ENCODE measurements at regions not wholly inside any gene's neighbourhood (a gene's known extent, or its start where the extent isn't known, plus 50 kb on each side); places are given as distances from the start of the nearest gene placed in this dataset.

GRCh38 chr18:2351126-2351850, 220.0 kb downstream of the METTL4 start:
- no peak for TF ChIP-seq POLR2AphosphoS5 (IDR thresholded peaks at IDR 0.05; ENCODE audit: low read depth)
- no peak for TF ChIP-seq CTCF (IDR thresholded peaks at IDR 0.05; ENCODE audit: insufficient read depth, low read length)
- no peak for TF ChIP-seq GABPA (IDR thresholded peaks at IDR 0.05; ENCODE audit: low read depth)
- no peak for TF ChIP-seq REST (IDR thresholded peaks at IDR 0.05; ENCODE audit: insufficient replicate concordance, low read depth)

All from HL-60 (cell line).